GM23338 (cell line): ENCODE measurements at regions not wholly inside any gene's neighbourhood (a gene's known extent, or its start where the extent isn't known, plus 50 kb on each side); places are given as distances from the start of the nearest gene placed in this dataset.

Experiments
- ATAC-seq: fragments of 200-7000 bp; cut with Tn5 transposase; 3 replicates; pipeline ENCODE4 v1.9.1; 2020
- DNase-seq: peaks from one replicate; pipeline ENCODE4 v3.0.0-alpha.2; 2015; ENCODE audit warnings: low spot score
- H2AFZ ChIP-seq: fragments of 200-600 bp; sonication (generic); 2 replicates; pipeline ENCODE4 v1.8.0; 2016; ENCODE audit warnings: antibody characterized with exemption, mild to moderate bottlenecking, moderate library complexity
- H3F3A ChIP-seq: fragments of 200-600 bp; sonication (generic); replicated peaks from 2 replicates; pipeline ENCODE4 v1.8.0; 2017; ENCODE audit warnings: antibody characterized with exemption, mixed run types, low read depth
- H3K27ac ChIP-seq: fragments of 200-600 bp; sonication (generic); 2 replicates; pipeline ENCODE4 v1.6.1; 2016; ENCODE audit warnings: low read depth
- H3K27me3 ChIP-seq: fragments of 200-600 bp; sonication (generic); 2 replicates; pipeline ENCODE4 v1.8.0; 2016; ENCODE audit warnings: mild to moderate bottlenecking, mixed run types, moderate library complexity; ENCODE audit not compliant: insufficient read depth
- H3K36me3 ChIP-seq: fragments of 200-600 bp; sonication (generic); 2 replicates; pipeline ENCODE4 v1.8.0; 2016; ENCODE audit warnings: mild to moderate bottlenecking; ENCODE audit not compliant: insufficient read depth
- H3K4me1 ChIP-seq: fragments of 200-600 bp; sonication (generic); 2 replicates; pipeline ENCODE4 v1.8.0; 2016; ENCODE audit warnings: mild to moderate bottlenecking, moderate library complexity; ENCODE audit not compliant: insufficient read depth
- H3K4me2 ChIP-seq: fragments of 200-600 bp; sonication (generic); 2 replicates; pipeline ENCODE4 v1.7.1; 2017; ENCODE audit warnings: mixed run types
- H3K4me3 ChIP-seq: fragments of 200-600 bp; sonication (generic); 2 replicates; pipeline ENCODE4 v1.6.1; 2016; ENCODE audit warnings: mixed run types
- H3K79me2 ChIP-seq: fragments of 200-600 bp; sonication (generic); replicated peaks from 2 replicates; pipeline ENCODE4 v1.8.0; 2017; ENCODE audit warnings: mild to moderate bottlenecking; ENCODE audit not compliant: insufficient read depth
- H3K9me2 ChIP-seq: fragments of 200-600 bp; sonication (generic); 2 replicates; pipeline ENCODE4 v1.8.0; 2017; ENCODE audit not compliant: insufficient read depth
- H4K20me1 ChIP-seq: fragments of 200-600 bp; sonication (generic); replicated peaks from 2 replicates; pipeline ENCODE4 v1.8.0; 2017; ENCODE audit warnings: mild to moderate bottlenecking; ENCODE audit not compliant: insufficient read depth
- H3K27ac Mint-ChIP-seq: 2 replicates; pipeline ENCODE4 v1.8.0; 2020; ENCODE audit warnings: inconsistent platforms, mild to moderate bottlenecking, moderate library complexity, mixed read lengths
- H3K27me3 Mint-ChIP-seq: 3 replicates; pipeline ENCODE4 v1.8.0; 2022; ENCODE audit warnings: low read depth, mild to moderate bottlenecking, moderate library complexity, mixed read lengths, inconsistent platforms; ENCODE audit not compliant: insufficient read depth, poor library complexity
- H3K36me3 Mint-ChIP-seq: 3 replicates; pipeline ENCODE4 v1.8.0; 2021; ENCODE audit warnings: low read depth, mild to moderate bottlenecking, inconsistent platforms, moderate library complexity, mixed read lengths
- H3K4me1 Mint-ChIP-seq: 3 replicates; pipeline ENCODE4 v1.8.0; 2020; ENCODE audit warnings: mild to moderate bottlenecking, inconsistent platforms, mixed read lengths
- H3K4me3 Mint-ChIP-seq: 3 replicates; pipeline ENCODE4 v1.8.0; 2021; ENCODE audit warnings: moderate library complexity, mild to moderate bottlenecking, inconsistent platforms, mixed read lengths
- H3K9me3 Mint-ChIP-seq: 3 replicates; pipeline ENCODE4 v1.8.0; 2020; ENCODE audit warnings: moderate library complexity, mild to moderate bottlenecking, inconsistent platforms, mixed read lengths
- CREB1 ChIP-seq: fragments of 250-450 bp; sonication (Bioruptor Pico); IDR thresholded peaks from 2 replicates; pipeline ENCODE4 v1.5.0; 2020; ENCODE audit warnings: low read depth, mild to moderate bottlenecking, moderate library complexity
- CTCF ChIP-seq, 2 experiments: fragments of 200-600 bp in 1 of 2; sonication (generic) in 1 of 2; conservative IDR thresholded peaks; 2 replicates each; pipeline versions ENCODE4 v1.5.1 to v1.6.1; 2016 to 2017; ENCODE audit warnings: antibody characterized with exemption in 2 of 2, low read depth in 2 of 2, mild to moderate bottlenecking in 2 of 2, moderate library complexity in 1 of 2
- ETS1 ChIP-seq: IDR thresholded peaks from 2 replicates; pipeline ENCODE4 v1.6.1; 2016; ENCODE audit warnings: antibody characterized with exemption
- EZH2 ChIP-seq: fragments of 200-600 bp; sonication (generic); IDR thresholded peaks from one replicate; pipeline ENCODE4 v1.8.0; 2017; ENCODE audit warnings: antibody characterized with exemption, mild to moderate bottlenecking, low read depth; ENCODE audit not compliant: unreplicated experiment
- EZH2phosphoT487 ChIP-seq: fragments of 200-600 bp; sonication (generic); IDR thresholded peaks from one replicate; pipeline ENCODE4 v1.8.1; 2018; ENCODE audit warnings: antibody characterized with exemption; ENCODE audit not compliant: unreplicated experiment
- JUNB ChIP-seq: IDR thresholded peaks from one replicate; pipeline ENCODE4 v1.6.1; 2016; ENCODE audit warnings: antibody characterized with exemption; ENCODE audit not compliant: unreplicated experiment
- NANOG ChIP-seq: IDR thresholded peaks from 2 replicates; pipeline ENCODE4 v1.6.1; 2016; ENCODE audit warnings: antibody characterized with exemption, borderline replicate concordance
- POLR2AphosphoS5 ChIP-seq: IDR thresholded peaks from 2 replicates; pipeline ENCODE4 v1.6.1; 2016; ENCODE audit warnings: antibody characterized with exemption, low read depth
- REST ChIP-seq: IDR thresholded peaks from one replicate; pipeline ENCODE4 v1.6.1; 2018; ENCODE audit warnings: antibody characterized with exemption; ENCODE audit not compliant: unreplicated experiment
- STAT1 ChIP-seq: IDR thresholded peaks from one replicate; pipeline ENCODE4 v1.6.1; 2016; ENCODE audit warnings: antibody characterized with exemption; ENCODE audit not compliant: unreplicated experiment
- ZNF114 ChIP-seq: fragments of 250-450 bp; sonication (Bioruptor Pico); IDR thresholded peaks from 2 replicates; pipeline ENCODE4 v1.5.0; 2020; ENCODE audit warnings: mild to moderate bottlenecking, moderate library complexity
- ZNF331 ChIP-seq: fragments of 250-450 bp; sonication (Bioruptor Pico); IDR thresholded peaks from 2 replicates; pipeline ENCODE4 v1.5.0; 2020; ENCODE audit warnings: low read depth, mild to moderate bottlenecking, moderate library complexity
- ZNF462 ChIP-seq: fragments of 250-450 bp; sonication (Bioruptor Pico); IDR thresholded peaks from 2 replicates; pipeline ENCODE4 v1.5.0; 2020; ENCODE audit warnings: mild to moderate bottlenecking, moderate library complexity

- no peak for TF ChIP-seq EZH2
Measured at GRCh38 chr3:79973917-79974595, 206.3 kb upstream of the ROBO1 start (continued).

GRCh38 chr3:79973482-79973881 lies 205.7 kb upstream of the ROBO1 start:
- DNase-seq (no peak), ATAC-seq (no peak)
- Mint-ChIP-seq H3K4me3 (no peak overlapping the region), H3K9me3 (no peaks in the 10 kb centered on the region), H3K27me3 (no peaks in the 10 kb centered on the region), H3K4me1 (no peaks in the 10 kb centered on the region), H3K27ac (no peak overlapping the region), H3K36me3 (no peaks in the 10 kb centered on the region)
- no peak overlapping the region for H3K4me3 ChIP-seq
- H3F3A ChIP-seq: no peaks in the 10 kb centered on the region
- no peak overlapping the region for H3K4me2 ChIP-seq
- H3K36me3 ChIP-seq: no peaks in the 10 kb centered on the region
- no peak overlapping the region for H2AFZ ChIP-seq
- H3K9me2 ChIP-seq: 0 out of 2 replicates have a peak, but pooled peaks cover 6% of the 10 kb centered on the region
- TF ChIP-seq JUNB (no peak), ZNF331 (no peak), CREB1 (CRISPR knock-in tag) (no peak), POLR2AphosphoS5 (no peak), CTCF (conservative IDR thresholded peaks at IDR 0.05; ENCODE audit: low read depth in 2 of 2) (no peak), ETS1 (no peak), EZH2phosphoT487 (no peak), STAT1 (no peak), NANOG (no peak), EZH2 (no peak), ZNF462 (no peak), ZNF114 (CRISPR knock-in tag) (no peak), REST (no peak)
- no peaks in the 10 kb centered on the region for H3K4me1 ChIP-seq
- H3K79me2 ChIP-seq: no peaks in the 10 kb centered on the region
- no peaks in the 10 kb centered on the region for H4K20me1 ChIP-seq
- no peak overlapping the region for H3K27ac ChIP-seq
- no peaks in the 10 kb centered on the region for H3K27me3 ChIP-seq
